ENCODE measurements at regions not wholly inside any gene's neighbourhood (a gene's known extent, or its start where the extent isn't known, plus 50 kb on each side); places are given as distances from the start of the nearest gene placed in this dataset.

DNA sequence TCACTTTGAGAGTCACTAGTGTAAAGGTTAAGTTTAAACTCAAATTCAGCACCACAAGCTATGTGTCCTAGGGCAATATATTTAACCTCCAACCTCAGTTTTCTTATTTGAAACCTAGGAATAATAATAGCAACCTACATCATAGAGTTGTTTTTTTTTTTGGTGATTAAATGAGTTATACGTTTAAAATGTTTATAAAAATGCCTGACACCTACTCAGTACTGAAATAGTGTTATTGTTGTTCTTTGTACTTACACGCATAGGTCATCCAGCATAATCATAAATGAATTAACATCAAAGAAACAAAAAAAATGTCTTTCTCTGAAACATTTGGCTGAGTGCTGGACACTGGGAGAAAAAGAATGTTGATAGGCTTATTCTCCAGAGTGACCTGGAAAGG lies 266.8 kb upstream of the PRMT6 start:
- intact Hi-C loops (cut with micrococcal nuclease; ENCODE audit: unreplicated experiment) = no loop called here

DNA sequence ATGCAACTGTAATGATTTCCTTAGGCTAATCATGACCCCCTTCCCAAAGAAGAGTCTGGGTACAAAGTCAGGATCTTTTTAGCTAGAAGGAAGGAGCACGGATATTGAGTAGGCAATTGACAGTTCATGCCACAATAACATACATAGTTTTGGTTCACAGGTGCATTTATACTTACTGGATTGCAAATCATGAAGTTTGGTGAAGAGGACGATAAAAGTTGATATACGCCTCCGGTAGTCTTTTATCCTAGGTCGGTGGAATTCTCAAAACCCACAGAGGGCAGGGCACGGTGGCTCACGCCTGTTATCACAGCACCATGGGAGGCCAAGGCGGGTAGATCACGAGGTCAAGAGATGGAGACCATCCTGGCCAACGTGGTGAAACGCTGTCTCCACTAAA lies 265.4 kb upstream of the PRMT6 start:
- H3K27ac ChIP-seq (ENCODE audit: low read depth, low read length, poor library complexity, severe bottlenecking) = no peak overlapping the region
- ChIA-PET CTCF (ENCODE audit: unreplicated experiment) (no interaction called here), POLR2A (no interaction called here)
- TF ChIP-seq, protein P1, sequence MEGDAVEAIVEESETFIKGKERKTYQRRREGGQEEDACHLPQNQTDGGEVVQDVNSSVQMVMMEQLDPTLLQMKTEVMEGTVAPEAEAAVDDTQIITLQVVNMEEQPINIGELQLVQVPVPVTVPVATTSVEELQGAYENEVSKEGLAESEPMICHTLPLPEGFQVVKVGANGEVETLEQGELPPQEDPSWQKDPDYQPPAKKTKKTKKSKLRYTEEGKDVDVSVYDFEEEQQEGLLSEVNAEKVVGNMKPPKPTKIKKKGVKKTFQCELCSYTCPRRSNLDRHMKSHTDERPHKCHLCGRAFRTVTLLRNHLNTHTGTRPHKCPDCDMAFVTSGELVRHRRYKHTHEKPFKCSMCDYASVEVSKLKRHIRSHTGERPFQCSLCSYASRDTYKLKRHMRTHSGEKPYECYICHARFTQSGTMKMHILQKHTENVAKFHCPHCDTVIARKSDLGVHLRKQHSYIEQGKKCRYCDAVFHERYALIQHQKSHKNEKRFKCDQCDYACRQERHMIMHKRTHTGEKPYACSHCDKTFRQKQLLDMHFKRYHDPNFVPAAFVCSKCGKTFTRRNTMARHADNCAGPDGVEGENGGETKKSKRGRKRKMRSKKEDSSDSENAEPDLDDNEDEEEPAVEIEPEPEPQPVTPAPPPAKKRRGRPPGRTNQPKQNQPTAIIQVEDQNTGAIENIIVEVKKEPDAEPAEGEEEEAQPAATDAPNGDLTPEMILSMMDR (conservative IDR thresholded peaks at IDR 0.05; ENCODE audit: low read length) = no peak
- TF ChIP-seq EZH2phosphoT487 (IDR thresholded peaks at IDR 0.05; ENCODE audit: borderline replicate concordance, low read depth, low read length) = no peak
- H3K4me2 ChIP-seq (ENCODE audit: low read length) = no peak overlapping the region
- no peaks in the 10 kb centered on the region for H3K79me2 ChIP-seq (ENCODE audit: insufficient read depth, low read depth, low read length)
- intact Hi-C loops (cut with micrococcal nuclease; ENCODE audit: unreplicated experiment) = no loop called here
- no peak overlapping the region for H2AFZ ChIP-seq (ENCODE audit: low read length)
- BruUV-seq (replicated peaks) = no TSS peak
- no peaks in the 10 kb centered on the region for H4K20me1 ChIP-seq (ENCODE audit: insufficient read depth, low read length)
- DNase-seq (ENCODE audit: low spot score) = no peak
- no peaks in the 10 kb centered on the region for H3K9me2 ChIP-seq (ENCODE audit: insufficient read depth, low read length)
- H3K9me3 ChIP-seq (ENCODE audit: low read length) = no peaks in the 10 kb centered on the region
- no peaks in the 10 kb centered on the region for H3K4me1 ChIP-seq (ENCODE audit: insufficient read depth, low read length, poor library complexity, severe bottlenecking)
- no peaks in the 10 kb centered on the region for H3K36me3 ChIP-seq (ENCODE audit: insufficient read depth, low read length)
- H3K4me3 ChIP-seq (ENCODE audit: low read depth, low read length, poor library complexity, severe bottlenecking) = no peak overlapping the region

More for the DNA sequence above, 266.8 kb upstream of the PRMT6 start:
- Histone ChIP-seq H3K4me3 (ENCODE audit: low read depth, low read length, poor library complexity, severe bottlenecking) (no peak overlapping the region), H3K9me3 (ENCODE audit: low read length) (no peaks in the 10 kb centered on the region), H3K4me2 (ENCODE audit: low read length) (no peak overlapping the region), H4K20me1 (ENCODE audit: insufficient read depth, low read length) (no peaks in the 10 kb centered on the region), H3K36me3 (ENCODE audit: insufficient read depth, low read length) (no peaks in the 10 kb centered on the region), H3K27ac (ENCODE audit: low read depth, low read length, poor library complexity, severe bottlenecking) (no peak overlapping the region), H3K4me1 (ENCODE audit: insufficient read depth, low read length, poor library complexity, severe bottlenecking) (no peaks in the 10 kb centered on the region), H3K79me2 (ENCODE audit: insufficient read depth, low read depth, low read length) (no peaks in the 10 kb centered on the region), H2AFZ (ENCODE audit: low read length) (no peak overlapping the region), H3K9me2 (ENCODE audit: insufficient read depth, low read length) (no peaks in the 10 kb centered on the region)
- POLR2A ChIA-PET = no interaction called here
- CTCF ChIA-PET (ENCODE audit: unreplicated experiment) = no interaction called here
- TF ChIP-seq, protein P1 (conservative IDR thresholded peaks at IDR 0.05; ENCODE audit: low read length) = no peak
- no peak for TF ChIP-seq EZH2phosphoT487 (IDR thresholded peaks at IDR 0.05; ENCODE audit: borderline replicate concordance, low read depth, low read length)
- no peak for DNase-seq (ENCODE audit: low spot score)
- BruUV-seq (replicated peaks) = no TSS peak

DNA sequence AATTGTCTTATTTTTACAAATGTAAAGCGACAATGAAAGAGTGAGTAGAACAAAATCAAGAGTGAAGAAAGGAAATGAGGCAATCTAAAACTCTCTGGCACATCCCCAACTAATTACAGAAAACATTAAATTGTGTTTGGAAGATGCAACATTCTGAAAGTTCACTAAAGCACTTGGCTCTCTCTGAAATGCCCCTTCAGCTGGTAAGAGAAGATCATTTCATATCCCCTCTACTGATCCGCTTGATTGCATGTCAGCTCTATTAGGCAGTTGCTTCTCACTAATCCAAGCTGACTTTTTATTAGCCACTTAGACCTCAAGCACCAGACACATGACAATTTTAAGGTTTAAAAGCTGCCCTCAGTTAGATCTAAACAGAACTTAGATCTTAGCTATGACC lies 262.8 kb upstream of the PRMT6 start:
- Histone ChIP-seq H4K20me1 (ENCODE audit: insufficient read depth, low read length) (no peaks in the 10 kb centered on the region), H3K9me3 (ENCODE audit: low read length) (no peaks in the 10 kb centered on the region), H3K79me2 (ENCODE audit: insufficient read depth, low read depth, low read length) (no peaks in the 10 kb centered on the region), H3K36me3 (ENCODE audit: insufficient read depth, low read length) (no peaks in the 10 kb centered on the region), H2AFZ (ENCODE audit: low read length) (no peak overlapping the region), H3K27ac (ENCODE audit: low read depth, low read length, poor library complexity, severe bottlenecking) (no peak overlapping the region), H3K4me3 (ENCODE audit: low read depth, low read length, poor library complexity, severe bottlenecking) (no peak overlapping the region), H3K4me1 (ENCODE audit: insufficient read depth, low read length, poor library complexity, severe bottlenecking) (no peaks in the 10 kb centered on the region), H3K9me2 (ENCODE audit: insufficient read depth, low read length) (no peaks in the 10 kb centered on the region), H3K4me2 (ENCODE audit: low read length) (no peak overlapping the region)
- no peak for TF ChIP-seq EZH2phosphoT487 (IDR thresholded peaks at IDR 0.05; ENCODE audit: borderline replicate concordance, low read depth, low read length)
- TF ChIP-seq, protein P1 (conservative IDR thresholded peaks at IDR 0.05; ENCODE audit: low read length) = no peak
- intact Hi-C loops (cut with micrococcal nuclease; ENCODE audit: unreplicated experiment) = no loop called here
- BruUV-seq (replicated peaks) = no TSS peak
- DNase-seq (ENCODE audit: low spot score) = no peak
- ChIA-PET POLR2A (interaction anchor here (0.7 to 0.9 kb wide), 3 partner anchors 14 to 178 kb away, joined by 3 to 4 read pairs (median 3); no protein-coding TSS in a partner anchor), CTCF (ENCODE audit: unreplicated experiment) (no interaction called here)

Data from OCI-LY7 (cell line).